ENCODE measurements at regions not wholly inside any gene's neighbourhood (a gene's known extent, or its start where the extent isn't known, plus 50 kb on each side); places are given as distances from the start of the nearest gene placed in this dataset.

GRCh38 chr1:99571092-99571734 is 74.7 kb upstream of the PALMD start:
- Histone ChIP-seq H3K27me3 (ENCODE audit: control insufficient read depth in 1 of 2, insufficient read depth in 2 of 2, low read length in 2 of 2) (no peaks in the 10 kb centered on the region), H3K4me1 (ENCODE audit: control insufficient read depth in 2 of 2, insufficient read depth in 2 of 2, low read length in 1 of 2) (no peaks in the 10 kb centered on the region), H3K9me3 (ENCODE audit: control insufficient read depth in 2 of 2, insufficient read depth in 1 of 2, low read depth in 1 of 2, low read length in 1 of 2) (no peaks in the 10 kb centered on the region), H3K4me3 (ENCODE audit: low read depth in 1 of 2, low read length in 2 of 2) (no peak overlapping the region), H3K27ac (ENCODE audit: low read depth in 2 of 2, low read length in 1 of 2) (no peak overlapping the region), H3K36me3 (ENCODE audit: control insufficient read depth in 2 of 2, insufficient read depth in 2 of 2, low read length in 1 of 2) (no peaks in the 10 kb centered on the region)
- WGBS, 2 donors = 48 to 64% methylated on average over 6 of the region's 6 CpGs

- no peak overlapping the region for H3K4me3 ChIP-seq (ENCODE audit: low read depth in 1 of 2, low read length in 2 of 2)
- H3K36me3 ChIP-seq (ENCODE audit: control insufficient read depth in 2 of 2, insufficient read depth in 2 of 2, low read length in 1 of 2) = no peaks in the 10 kb centered on the region
- no peaks in the 10 kb centered on the region for H3K27me3 ChIP-seq (ENCODE audit: control insufficient read depth in 1 of 2, insufficient read depth in 2 of 2, low read length in 2 of 2)
- H3K27ac ChIP-seq (ENCODE audit: low read depth in 2 of 2, low read length in 1 of 2) = no peak overlapping the region
- H3K4me1 ChIP-seq (ENCODE audit: control insufficient read depth in 2 of 2, insufficient read depth in 2 of 2, low read length in 1 of 2) = no peaks in the 10 kb centered on the region
- 48 to 57% methylated on average over 3 of the region's 3 CpGs for WGBS, 2 donors
- no peaks in the 10 kb centered on the region for H3K9me3 ChIP-seq (ENCODE audit: control insufficient read depth in 2 of 2, insufficient read depth in 1 of 2, low read depth in 1 of 2, low read length in 1 of 2)
Observed at GRCh38 chr1:99573431-99574217, 72.3 kb upstream of the PALMD start.

- Histone ChIP-seq H3K4me3 (ENCODE audit: low read depth in 1 of 2, low read length in 2 of 2) (no peak overlapping the region), H3K36me3 (ENCODE audit: control insufficient read depth in 2 of 2, insufficient read depth in 2 of 2, low read length in 1 of 2) (no peaks in the 10 kb centered on the region), H3K27me3 (ENCODE audit: control insufficient read depth in 1 of 2, insufficient read depth in 2 of 2, low read length in 2 of 2) (no peaks in the 10 kb centered on the region), H3K27ac (ENCODE audit: low read depth in 2 of 2, low read length in 1 of 2) (no peak overlapping the region), H3K4me1 (ENCODE audit: control insufficient read depth in 2 of 2, insufficient read depth in 2 of 2, low read length in 1 of 2) (no peaks in the 10 kb centered on the region), H3K9me3 (ENCODE audit: control insufficient read depth in 2 of 2, insufficient read depth in 1 of 2, low read depth in 1 of 2, low read length in 1 of 2) (no peaks in the 10 kb centered on the region)
- 64 to 76% methylated on average over 3 of the region's 3 CpGs for WGBS, 2 donors
Observed at GRCh38 chr1:99577313-99577712, 68.6 kb upstream of the PALMD start.

GRCh38 chr1:99579691-99580172 is 66.2 kb upstream of the PALMD start:
- H3K27ac ChIP-seq (ENCODE audit: low read depth in 2 of 2, low read length in 1 of 2) = peak overlapping the region in 1 of 2 donors; percentile 73
- H3K27me3 ChIP-seq (ENCODE audit: control insufficient read depth in 1 of 2, insufficient read depth in 2 of 2, low read length in 2 of 2) = no peaks in the 10 kb centered on the region
- no peaks in the 10 kb centered on the region for H3K4me1 ChIP-seq (ENCODE audit: control insufficient read depth in 2 of 2, insufficient read depth in 2 of 2, low read length in 1 of 2)
- no peak overlapping the region for H3K4me3 ChIP-seq (ENCODE audit: low read depth in 1 of 2, low read length in 2 of 2)
- no peaks in the 10 kb centered on the region for H3K9me3 ChIP-seq (ENCODE audit: control insufficient read depth in 2 of 2, insufficient read depth in 1 of 2, low read depth in 1 of 2, low read length in 1 of 2)
- 26 to 37% methylated on average over 2 of the region's 2 CpGs for WGBS, 2 donors
- H3K36me3 ChIP-seq (ENCODE audit: control insufficient read depth in 2 of 2, insufficient read depth in 2 of 2, low read length in 1 of 2) = no peaks in the 10 kb centered on the region

GRCh38 chr1:99580451-99580850 is 65.5 kb upstream of the PALMD start:
- Histone ChIP-seq H3K4me1 (ENCODE audit: control insufficient read depth in 2 of 2, insufficient read depth in 2 of 2, low read length in 1 of 2) (no peaks in the 10 kb centered on the region), H3K36me3 (ENCODE audit: control insufficient read depth in 2 of 2, insufficient read depth in 2 of 2, low read length in 1 of 2) (no peaks in the 10 kb centered on the region), H3K27ac (ENCODE audit: low read depth in 2 of 2, low read length in 1 of 2) (peak overlapping the region; percentile 76 to 78), H3K4me3 (ENCODE audit: low read depth in 1 of 2, low read length in 2 of 2) (no peak overlapping the region), H3K27me3 (ENCODE audit: control insufficient read depth in 1 of 2, insufficient read depth in 2 of 2, low read length in 2 of 2) (no peaks in the 10 kb centered on the region), H3K9me3 (ENCODE audit: control insufficient read depth in 2 of 2, insufficient read depth in 1 of 2, low read depth in 1 of 2, low read length in 1 of 2) (no peaks in the 10 kb centered on the region)
- 52 to 55% methylated on average over 6 of the region's 6 CpGs for WGBS, 2 donors

- Histone ChIP-seq H3K27ac (ENCODE audit: low read depth in 2 of 2, low read length in 1 of 2) (no peak overlapping the region), H3K36me3 (ENCODE audit: control insufficient read depth in 2 of 2, insufficient read depth in 2 of 2, low read length in 1 of 2) (no peaks in the 10 kb centered on the region), H3K4me3 (ENCODE audit: low read depth in 1 of 2, low read length in 2 of 2) (no peak overlapping the region), H3K9me3 (ENCODE audit: control insufficient read depth in 2 of 2, insufficient read depth in 1 of 2, low read depth in 1 of 2, low read length in 1 of 2) (no peaks in the 10 kb centered on the region), H3K4me1 (ENCODE audit: control insufficient read depth in 2 of 2, insufficient read depth in 2 of 2, low read length in 1 of 2) (no peaks in the 10 kb centered on the region), H3K27me3 (ENCODE audit: control insufficient read depth in 1 of 2, insufficient read depth in 2 of 2, low read length in 2 of 2) (no peaks in the 10 kb centered on the region)
- 80 to 84% methylated on average over 4 of the region's 4 CpGs for WGBS, 2 donors
Observed at GRCh38 chr1:99587008-99587407, 58.9 kb upstream of the PALMD start.

GRCh38 chr1:99589186-99589636 is 56.7 kb upstream of the PALMD start:
- no peak overlapping the region for H3K4me3 ChIP-seq (ENCODE audit: low read depth in 1 of 2, low read length in 2 of 2)
- H3K36me3 ChIP-seq (ENCODE audit: control insufficient read depth in 2 of 2, insufficient read depth in 2 of 2, low read length in 1 of 2) = no peaks in the 10 kb centered on the region
- H3K4me1 ChIP-seq (ENCODE audit: control insufficient read depth in 2 of 2, insufficient read depth in 2 of 2, low read length in 1 of 2) = no peaks in the 10 kb centered on the region
- 55 to 76% methylated on average over 4 of the region's 4 CpGs for WGBS, 2 donors
- H3K27ac ChIP-seq (ENCODE audit: low read depth in 2 of 2, low read length in 1 of 2) = no peak overlapping the region
- H3K9me3 ChIP-seq (ENCODE audit: control insufficient read depth in 2 of 2, insufficient read depth in 1 of 2, low read depth in 1 of 2, low read length in 1 of 2) = no peaks in the 10 kb centered on the region
- H3K27me3 ChIP-seq (ENCODE audit: control insufficient read depth in 1 of 2, insufficient read depth in 2 of 2, low read length in 2 of 2) = no peaks in the 10 kb centered on the region

- H3K27me3 ChIP-seq (ENCODE audit: control insufficient read depth in 1 of 2, insufficient read depth in 2 of 2, low read length in 2 of 2) = no peaks in the 10 kb centered on the region
- no peaks in the 10 kb centered on the region for H3K36me3 ChIP-seq (ENCODE audit: control insufficient read depth in 2 of 2, insufficient read depth in 2 of 2, low read length in 1 of 2)
- no peaks in the 10 kb centered on the region for H3K4me1 ChIP-seq (ENCODE audit: control insufficient read depth in 2 of 2, insufficient read depth in 2 of 2, low read length in 1 of 2)
- H3K9me3 ChIP-seq (ENCODE audit: control insufficient read depth in 2 of 2, insufficient read depth in 1 of 2, low read depth in 1 of 2, low read length in 1 of 2) = no peaks in the 10 kb centered on the region
- no peak overlapping the region for H3K27ac ChIP-seq (ENCODE audit: low read depth in 2 of 2, low read length in 1 of 2)
- 52 to 57% methylated on average over 4 of the region's 4 CpGs for WGBS, 2 donors
- no peak overlapping the region for H3K4me3 ChIP-seq (ENCODE audit: low read depth in 1 of 2, low read length in 2 of 2)
Observed at GRCh38 chr1:99590578-99591209, 55.2 kb upstream of the PALMD start.

- no peaks in the 10 kb centered on the region for H3K4me1 ChIP-seq (ENCODE audit: control insufficient read depth in 2 of 2, insufficient read depth in 2 of 2, low read length in 1 of 2)
- no peaks in the 10 kb centered on the region for H3K9me3 ChIP-seq (ENCODE audit: control insufficient read depth in 2 of 2, insufficient read depth in 1 of 2, low read depth in 1 of 2, low read length in 1 of 2)
- 74 to 83% methylated on average over 1 of the region's 1 CpG for WGBS, 2 donors
- no peak overlapping the region for H3K4me3 ChIP-seq (ENCODE audit: low read depth in 1 of 2, low read length in 2 of 2)
- no peak overlapping the region for H3K27ac ChIP-seq (ENCODE audit: low read depth in 2 of 2, low read length in 1 of 2)
- H3K36me3 ChIP-seq (ENCODE audit: control insufficient read depth in 2 of 2, insufficient read depth in 2 of 2, low read length in 1 of 2) = no peaks in the 10 kb centered on the region
- H3K27me3 ChIP-seq (ENCODE audit: control insufficient read depth in 1 of 2, insufficient read depth in 2 of 2, low read length in 2 of 2) = no peaks in the 10 kb centered on the region
Observed at GRCh38 chr1:99591886-99592285, 54.0 kb upstream of the PALMD start.
